HG03064 (cell line): ENCODE measurements at regions not wholly inside any gene's neighbourhood (a gene's known extent, or its start where the extent isn't known, plus 50 kb on each side); places are given as distances from the start of the nearest gene placed in this dataset.

Experiments used
- ATAC-seq: cut with Tn5 transposase; IDR thresholded peaks from one replicate; pipeline ENCODE4 v1.9.1; 2021; ENCODE audit warnings: low read depth; ENCODE audit not compliant: unreplicated experiment

DNA sequence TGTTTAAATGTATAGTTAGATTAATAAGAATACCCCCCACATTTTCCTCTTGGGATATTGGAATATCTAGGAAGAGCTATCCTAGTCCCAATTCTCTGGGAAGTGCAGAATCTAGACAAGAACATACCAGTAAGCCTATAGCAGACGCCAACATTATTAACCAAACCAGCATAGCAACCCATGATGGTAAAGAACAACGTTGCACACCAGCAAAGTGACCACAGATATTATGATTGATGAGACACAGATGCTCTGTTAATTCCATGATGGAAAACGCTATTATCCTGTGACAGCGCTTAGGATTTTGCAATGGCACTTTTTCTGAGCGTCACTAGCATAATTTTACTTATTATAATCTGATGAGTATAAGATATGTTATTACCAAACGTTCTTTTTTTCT is 603.1 kb upstream of the PCDH15 start:
- ATAC-seq, result no peak

DNA sequence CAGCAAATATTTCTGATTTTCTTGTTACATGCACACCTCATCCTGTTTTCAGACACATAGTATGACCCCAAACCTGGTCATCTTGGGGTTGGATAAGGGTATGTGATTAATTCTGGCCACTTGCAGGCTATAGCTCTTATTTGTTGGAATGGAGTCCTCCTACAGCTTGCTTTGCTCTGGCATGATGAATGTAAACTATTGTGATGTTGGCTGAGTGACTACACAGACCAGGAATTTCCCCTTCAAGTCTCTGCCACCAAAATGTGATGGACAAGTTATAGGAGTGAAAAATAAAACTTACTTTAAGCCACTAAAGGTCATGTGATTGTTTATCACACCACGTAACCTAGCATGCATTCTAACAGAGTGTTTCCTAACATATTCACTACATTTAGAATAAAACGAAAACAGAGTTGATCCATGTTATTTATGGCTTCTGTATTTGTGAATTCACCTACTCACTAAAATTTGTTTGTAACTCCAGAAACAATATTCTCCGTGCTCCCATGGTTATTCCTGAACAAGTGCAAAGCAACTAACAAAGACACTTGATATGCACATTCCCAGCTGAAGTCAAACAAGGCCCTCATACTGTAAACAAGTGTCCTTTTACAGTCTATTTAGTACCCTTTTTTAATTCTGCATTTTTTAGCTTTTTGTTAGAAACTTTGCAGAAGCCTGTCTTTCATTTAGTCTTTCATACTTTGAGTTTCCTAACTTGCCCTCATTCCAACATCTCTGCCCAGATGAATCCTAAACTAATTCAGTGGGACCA is 599.2 kb upstream of the PCDH15 start:
- no peak for ATAC-seq

DNA sequence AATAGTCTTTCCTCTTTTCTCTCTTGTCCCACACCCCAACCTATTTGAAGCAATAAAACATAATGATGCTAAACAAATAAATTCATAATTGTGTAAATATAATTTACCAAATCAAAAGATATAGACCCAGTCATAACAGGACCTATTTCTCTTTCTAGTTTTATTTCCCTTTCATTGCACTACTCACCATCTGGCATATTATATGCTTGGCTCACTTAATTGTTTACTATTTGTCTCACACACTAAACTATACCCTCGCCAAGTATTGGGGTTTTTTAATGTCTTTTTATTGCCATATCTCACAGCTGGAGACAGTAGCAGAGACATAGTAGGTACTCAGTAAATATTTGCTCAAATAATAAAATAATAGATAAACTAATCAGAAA is 597.5 kb upstream of the PCDH15 start:
- ATAC-seq, result no peak

DNA sequence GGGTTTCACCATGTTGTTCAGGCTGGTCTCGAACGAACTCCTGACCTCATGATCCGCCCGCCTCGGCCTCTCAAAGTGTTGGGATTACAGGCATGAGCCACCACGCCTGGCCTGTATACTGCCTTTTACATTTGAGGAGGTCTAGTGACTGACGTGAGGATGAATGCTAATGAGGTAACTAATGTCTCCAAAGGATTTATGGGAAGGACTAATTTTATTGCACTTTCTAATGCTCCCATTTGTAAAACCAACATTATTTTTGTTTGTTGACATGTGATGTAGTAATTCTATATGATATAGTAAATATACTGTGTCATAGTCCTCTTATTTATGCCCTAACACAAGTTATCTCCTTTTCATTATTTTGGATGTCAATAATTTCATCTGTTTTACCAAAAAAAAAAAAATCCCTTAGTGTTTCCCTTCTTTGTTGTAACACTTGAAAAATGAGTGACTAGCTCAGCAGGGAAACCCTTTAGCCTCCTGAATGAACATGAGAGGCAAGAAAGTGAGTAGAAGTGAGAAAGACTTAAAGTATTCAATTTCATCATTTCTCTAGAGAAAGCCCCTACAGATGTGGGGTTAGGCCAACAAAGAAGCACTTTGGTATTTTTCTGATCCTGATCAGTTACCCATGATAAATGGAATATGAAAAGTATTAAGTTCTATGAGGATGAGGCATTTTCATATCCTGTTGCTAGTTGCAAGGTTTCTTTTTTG is 596.9 kb upstream of the PCDH15 start:
- no peak for ATAC-seq

DNA sequence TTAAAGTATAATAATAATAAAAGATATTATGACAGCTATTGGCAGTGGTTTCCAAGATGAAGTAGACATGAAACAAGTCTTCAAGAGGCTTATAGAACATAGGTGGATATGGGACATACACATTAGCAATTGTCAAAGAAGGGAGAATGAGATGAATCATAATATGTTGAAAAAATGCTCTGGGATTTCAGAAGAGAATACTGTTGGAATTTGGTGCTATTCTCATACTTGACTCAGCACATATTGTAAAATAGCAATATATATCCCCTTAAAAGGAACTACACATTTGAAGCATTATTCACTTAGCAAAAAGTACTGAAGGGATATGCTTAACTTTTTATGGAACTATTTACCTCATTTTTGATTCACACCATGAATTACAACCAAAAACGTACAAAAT is 577.2 kb upstream of the PCDH15 start:
- ATAC-seq, result no peak

DNA sequence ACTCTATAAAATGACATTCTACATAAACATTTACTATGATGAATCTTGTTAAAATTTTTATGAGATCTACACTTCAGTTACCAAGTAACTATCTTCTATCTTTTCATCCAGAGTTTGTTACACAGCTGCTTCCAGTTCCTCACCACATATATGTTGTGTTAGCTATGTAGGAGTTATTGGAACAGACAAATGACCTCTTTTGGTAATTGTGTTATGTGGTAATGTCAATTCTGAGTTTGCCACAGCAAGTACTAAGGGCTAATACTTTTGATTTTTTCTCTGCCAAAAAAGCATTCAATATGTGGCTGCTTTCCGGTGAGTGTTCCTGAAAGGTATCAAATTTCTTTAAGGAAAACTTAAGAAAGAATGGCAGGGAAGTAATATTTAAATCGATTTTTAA is 573.9 kb upstream of the PCDH15 start:
- ATAC-seq, result no peak

DNA sequence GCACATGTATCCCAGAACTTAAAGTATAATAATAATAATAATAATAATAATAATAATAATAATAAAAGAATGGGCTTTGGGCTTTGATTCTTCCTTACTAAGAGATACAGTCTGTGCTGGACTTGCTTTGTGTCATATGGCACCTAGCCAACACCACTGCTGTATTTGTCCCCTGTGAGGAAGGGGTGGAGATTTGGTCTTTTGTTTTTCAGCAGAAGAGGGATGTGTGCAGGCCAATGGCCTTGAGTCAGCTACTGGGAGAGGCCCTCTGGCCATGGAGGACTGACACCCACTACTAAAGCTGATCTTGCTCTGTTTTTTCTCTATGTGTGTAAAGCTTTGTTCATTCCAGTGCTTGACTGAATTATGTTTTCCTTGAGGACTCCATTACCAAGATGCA is 573.0 kb upstream of the PCDH15 start:
- no peak for ATAC-seq

DNA sequence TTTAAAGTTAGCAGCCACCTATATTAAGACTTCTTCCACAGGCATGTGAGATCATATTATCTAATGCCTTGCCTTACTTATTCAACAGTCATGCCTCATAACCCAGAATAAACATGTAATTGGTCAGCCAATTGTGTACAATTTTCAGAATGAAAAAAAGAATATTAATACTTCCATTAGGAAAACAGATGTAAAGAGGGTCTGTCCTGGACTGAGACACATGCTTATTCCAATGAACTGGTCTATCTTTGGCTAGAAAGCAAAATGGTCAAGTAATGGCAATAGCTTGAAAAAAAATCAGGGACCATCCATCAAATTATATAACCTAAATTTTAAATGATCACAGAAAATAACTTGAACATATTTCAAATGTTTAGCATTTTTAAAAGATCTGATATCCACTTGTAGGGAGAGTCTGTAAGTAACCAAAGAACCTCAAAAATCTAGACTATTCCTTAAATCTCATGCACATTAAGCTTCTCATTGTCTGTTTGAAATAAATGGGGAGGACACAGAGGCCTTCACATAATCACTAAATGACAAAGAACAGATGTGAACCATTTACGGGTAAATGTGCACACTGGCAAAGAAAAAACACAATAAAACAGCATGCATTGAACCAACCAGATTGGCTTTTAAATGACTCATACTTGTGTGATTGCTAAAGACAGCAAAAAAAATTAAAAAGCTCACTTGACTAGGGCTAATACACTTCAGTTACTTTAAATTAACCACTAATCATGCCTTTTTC is 568.8 kb upstream of the PCDH15 start:
- no peak for ATAC-seq

DNA sequence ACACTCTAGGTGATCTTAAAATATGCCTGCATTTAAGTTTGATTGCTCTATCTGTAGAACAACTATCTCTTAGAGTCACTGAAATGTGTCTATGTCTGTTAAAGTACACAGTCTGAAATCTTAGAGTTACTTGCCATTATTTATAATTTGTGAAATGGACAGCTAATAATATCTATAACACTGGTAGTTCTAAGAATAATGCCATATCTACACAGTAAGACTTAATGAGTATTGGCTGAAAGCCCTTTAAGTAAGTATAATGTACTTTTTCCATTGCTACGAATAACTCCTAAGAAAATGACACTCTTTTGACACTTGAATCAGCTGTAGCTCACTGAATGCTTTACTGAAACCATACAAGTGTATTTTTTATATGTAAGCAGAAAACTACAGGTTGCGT is 567.4 kb upstream of the PCDH15 start:
- no peak for ATAC-seq

DNA sequence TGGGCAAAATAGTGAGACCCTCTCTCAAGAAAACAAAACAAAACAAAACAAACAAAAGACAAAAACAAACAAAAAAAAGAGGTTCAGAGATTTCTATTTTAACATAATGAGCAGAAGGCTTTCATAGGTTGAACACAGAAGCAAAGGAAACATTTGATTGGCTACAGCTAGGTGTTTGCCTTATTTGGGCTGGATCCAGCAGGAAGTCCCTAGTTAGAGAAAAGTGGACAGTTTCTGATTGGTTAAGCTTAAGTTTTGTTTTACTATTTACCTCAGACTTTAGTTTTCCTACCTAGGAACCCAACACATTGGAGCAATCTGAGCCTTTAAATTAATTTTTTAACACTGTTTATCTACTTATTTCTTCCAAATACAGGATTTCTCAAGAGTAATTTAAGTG is 566.5 kb upstream of the PCDH15 start:
- no peak for ATAC-seq

DNA sequence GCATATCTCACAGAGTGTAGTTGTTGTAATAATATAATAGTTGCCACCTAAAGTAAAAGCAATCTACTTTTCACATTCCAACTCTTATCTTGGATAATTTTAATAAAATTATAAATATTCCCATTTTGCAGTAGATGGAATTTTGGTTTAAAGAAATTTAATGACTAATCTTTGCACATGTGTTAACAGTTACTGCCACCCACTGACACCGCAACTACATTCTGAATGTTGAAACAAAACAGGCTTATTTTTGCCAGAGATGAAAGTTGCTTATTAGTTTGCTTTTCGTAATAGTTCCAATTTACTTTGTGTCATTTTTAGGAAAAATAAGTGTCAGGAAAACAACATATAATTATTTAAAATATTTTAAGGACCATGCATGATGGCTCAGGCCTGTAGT is 557.5 kb upstream of the PCDH15 start:
- no peak for ATAC-seq

DNA sequence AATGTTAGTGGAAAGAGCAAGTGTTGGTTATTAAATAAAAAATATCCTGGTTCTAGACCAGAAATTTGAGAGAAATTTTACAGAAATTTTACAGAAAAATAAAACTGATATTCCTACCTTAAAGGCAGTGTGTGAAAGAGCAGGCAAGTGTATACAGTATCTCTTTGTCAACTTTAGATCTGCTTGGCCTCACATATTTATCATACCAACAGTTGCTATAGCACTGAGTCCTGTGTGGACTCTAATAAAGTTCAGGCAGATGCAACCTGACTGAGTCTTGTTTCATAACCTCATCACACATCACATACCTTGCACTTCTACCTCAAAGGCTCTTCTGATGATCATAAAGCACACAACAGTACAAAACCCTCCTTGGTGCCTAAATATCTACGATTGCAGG is 552.4 kb upstream of the PCDH15 start:
- ATAC-seq, result no peak

DNA sequence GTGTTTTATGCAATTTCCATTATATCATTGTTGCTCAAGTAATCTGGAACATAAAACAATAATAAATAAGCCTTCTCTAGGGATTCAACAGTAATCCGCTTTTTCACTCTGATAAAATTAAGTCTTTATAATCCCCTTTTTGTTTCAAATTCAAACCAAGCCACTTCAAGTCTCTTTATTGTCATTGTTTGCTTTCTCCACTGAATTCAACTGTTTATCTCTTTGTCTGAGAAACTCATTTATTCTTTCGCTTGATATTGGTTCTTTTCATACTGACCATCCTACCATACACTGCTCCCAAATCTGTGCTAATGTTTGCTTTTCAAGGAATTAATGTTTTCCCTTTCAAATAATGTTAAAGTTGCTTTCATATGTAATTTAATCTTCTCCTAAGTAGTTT is 550.4 kb upstream of the PCDH15 start:
- no peak for ATAC-seq

DNA sequence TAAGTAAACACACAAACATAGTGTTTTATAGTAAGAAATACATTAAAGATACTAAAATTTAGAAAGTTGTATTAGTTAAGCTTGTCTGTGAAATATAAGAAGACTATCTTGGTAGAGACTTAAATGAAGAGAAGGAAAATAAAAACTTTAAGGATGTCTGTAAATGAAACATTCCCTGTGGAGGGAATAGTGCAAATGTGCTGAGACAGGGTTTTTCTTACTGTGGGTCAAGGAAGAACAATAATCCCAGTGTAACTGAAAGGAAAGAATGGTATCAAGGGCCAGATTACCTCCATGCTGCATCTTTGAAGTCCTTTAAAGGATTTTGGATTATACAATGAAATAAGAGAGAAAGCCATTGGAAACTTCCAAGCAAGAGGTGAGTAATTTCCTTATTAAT is 547.5 kb upstream of the PCDH15 start:
- ATAC-seq, result no peak

DNA sequence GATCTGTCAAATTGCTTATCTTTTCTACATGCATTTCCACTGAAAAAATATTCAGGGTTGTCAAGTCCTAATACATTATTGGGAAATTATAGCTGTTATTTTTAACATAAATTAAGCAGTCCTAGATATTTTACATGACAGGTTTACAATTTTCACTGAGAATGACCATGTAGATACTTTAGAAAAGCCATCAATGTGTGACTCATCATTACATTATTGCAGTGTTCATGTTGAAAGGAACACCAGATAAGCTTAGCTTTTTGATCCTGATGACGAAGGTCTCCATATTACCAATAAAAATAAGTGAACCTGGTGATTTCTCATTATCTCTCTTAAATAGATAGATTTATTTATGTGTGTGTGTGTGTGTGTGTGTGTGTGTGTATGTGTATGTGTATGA is 529.5 kb upstream of the PCDH15 start:
- ATAC-seq, result no peak

DNA sequence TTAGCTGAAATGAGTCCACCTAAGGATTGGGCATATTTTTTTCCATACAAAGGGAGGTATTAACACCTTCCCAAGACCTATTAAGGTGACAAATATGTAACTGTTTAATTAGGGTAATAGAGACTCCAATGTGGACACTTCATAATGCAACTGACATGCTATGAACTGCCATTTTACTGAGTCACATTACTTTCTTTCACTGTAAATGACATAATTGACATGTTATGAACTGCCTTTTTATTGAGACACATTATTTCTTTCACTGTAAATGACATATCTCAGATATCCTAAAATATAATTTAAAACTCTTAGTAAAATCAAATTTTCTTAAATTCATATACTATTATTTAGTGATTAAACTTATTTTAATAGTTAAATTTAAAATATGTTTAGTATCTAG is 528.8 kb upstream of the PCDH15 start:
- ATAC-seq, result no peak

DNA sequence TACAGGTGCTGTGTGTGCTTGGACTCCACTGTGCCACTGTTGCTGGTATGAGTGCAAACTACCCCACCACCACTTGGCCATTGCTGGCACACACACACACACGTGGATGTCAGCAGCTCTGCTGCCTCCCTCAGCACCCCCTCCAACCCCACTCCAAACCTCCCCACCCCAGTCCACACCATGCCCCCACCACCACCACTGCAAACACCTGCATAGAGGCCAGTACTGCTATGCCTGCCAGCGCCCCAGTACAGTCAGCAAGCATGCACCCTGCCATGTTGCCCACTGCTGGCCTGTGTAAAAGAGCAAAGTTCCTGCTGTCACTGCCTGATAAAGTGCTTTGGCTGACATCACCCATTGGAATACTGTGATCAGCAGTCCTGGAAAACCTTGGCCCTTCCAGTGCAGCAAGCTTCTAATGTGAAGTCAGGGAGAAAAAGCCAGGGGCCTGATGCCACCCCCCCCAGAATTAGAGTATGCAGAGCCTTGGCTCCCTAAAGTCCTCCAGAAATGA is 519.2 kb upstream of the PCDH15 start:
- ATAC-seq, result no peak

DNA sequence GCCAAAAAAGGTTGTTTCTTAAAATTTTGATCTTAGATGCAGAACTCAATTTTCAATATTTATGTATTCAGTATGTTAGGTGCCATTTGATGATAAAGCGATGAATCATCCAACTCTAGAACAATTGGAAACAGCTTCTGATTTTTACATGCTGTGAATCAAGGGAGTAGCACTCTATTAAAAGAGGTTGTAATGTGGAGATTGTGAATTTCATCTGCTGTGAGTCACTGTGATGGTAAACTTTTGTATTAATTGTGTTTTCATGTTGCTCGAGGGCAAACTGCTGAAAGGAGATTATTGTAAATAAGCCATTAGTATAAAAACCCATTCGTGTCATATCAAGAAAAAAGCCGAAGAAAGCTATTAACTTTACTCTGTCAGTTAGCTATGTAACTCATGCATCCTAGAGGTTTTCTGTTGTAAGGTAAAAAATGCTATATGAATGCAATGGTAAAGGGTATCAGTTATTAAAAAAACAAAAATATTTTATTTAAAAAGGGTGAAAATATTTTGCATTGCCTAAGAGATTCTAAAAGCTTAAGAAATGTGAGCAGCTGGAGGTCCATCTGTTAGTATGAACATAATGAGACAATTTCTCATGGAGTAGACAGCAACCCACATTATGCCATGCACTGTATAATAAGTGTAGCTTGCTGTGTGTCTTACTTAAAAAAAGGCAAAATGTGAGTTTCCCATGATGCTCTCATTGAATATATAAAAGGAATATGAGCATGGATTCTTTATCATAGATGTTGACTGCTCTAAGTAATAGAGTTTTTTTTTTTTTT is 511.0 kb upstream of the PCDH15 start:
- no peak for ATAC-seq

DNA sequence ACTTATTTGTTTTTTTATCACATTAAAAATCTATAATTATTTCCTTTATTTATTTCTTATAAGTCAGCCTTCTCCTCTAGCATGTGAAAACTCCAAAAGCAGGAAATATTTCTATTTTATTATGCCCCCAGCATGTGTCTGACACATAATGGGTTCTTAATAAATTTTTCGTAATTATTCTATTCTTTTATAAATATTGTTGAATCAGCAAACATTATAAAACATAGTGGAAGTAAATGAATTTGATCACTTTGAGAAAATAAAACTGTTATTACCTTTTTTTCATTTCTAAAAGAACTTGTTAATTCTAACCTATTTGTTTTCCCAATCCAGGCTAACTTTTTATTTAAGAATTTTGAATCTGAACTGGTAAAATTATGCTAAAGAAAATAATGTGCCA is 509.1 kb upstream of the PCDH15 start:
- ATAC-seq, result no peak

DNA sequence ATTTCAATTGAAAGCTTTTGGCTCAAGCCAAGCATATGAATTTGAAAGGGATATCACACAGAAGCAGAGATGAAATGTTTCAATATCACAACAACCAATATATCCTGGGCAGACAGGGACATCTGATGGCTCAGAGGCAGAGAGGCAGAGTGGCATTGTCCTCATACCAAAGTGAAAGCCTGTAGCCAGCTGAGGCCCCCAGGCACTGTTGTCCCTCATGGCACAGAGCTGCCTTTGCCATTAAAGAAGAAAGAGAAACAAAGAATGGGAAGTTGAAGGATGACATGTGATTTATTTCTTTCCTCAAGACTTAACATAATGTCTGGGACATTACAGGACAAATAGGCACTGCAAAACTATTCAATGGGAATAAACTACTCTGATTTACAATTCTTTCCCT is 504.3 kb upstream of the PCDH15 start:
- ATAC-seq, result no peak

DNA sequence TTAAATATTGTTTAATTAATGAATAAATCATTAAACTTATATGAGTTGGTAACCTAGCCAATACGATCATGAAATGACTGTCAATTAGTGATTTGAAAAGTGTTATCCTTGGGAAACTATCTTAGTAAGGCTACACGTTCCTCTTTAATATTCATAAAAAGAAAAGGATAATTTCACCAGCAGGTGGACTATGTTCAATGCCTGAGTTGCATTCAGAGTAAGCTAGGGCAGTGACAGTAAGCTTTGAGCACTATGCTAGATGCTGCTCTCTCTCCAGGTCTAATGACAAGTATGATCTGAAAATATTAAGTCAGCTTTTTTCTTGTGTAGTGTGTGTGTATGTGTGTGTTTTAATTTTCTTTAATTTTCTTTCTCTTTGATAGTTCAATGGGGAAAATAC is 486.3 kb upstream of the PCDH15 start:
- no peak for ATAC-seq
